Astrocyte (in vitro differentiated cells and primary cell): ENCODE measurements at regions not wholly inside any gene's neighbourhood (a gene's known extent, or its start where the extent isn't known, plus 50 kb on each side); places are given as distances from the start of the nearest gene placed in this dataset.

ENCODE experiments used
- CTCF ChIP-seq: IDR thresholded peaks from 2 replicates; pipeline ENCODE4 v1.5.1; 2011; ENCODE audit warnings: low read depth, mild to moderate bottlenecking, inconsistent platforms, low read length, moderate library complexity; ENCODE audit not compliant: insufficient read depth
- EZH2 ChIP-seq: IDR thresholded peaks from 2 replicates; pipeline ENCODE4 v1.6.1; 2012; ENCODE audit warnings: mild to moderate bottlenecking, low read length, inconsistent platforms; ENCODE audit not compliant: insufficient read depth

DNA sequence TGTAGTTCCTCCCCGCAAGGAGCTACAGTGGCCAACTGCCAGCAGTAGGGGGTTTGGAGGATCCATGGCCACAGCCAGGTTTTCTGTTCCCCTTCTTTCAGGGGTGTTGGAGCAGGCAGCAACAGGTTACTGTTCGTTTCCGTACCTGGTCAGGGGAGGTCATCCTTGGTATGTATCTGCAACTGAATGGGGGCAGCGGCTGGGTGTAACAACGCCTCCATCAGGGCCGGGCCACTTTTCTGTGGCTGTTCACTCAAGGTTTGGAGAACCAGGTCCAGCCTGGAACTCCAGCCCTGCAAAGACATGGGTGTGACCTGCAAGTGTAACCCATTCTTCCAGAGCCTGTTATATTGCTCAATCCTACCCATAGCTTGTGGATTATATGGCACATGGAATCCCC is 732.3 kb upstream of the MIR17HG start:
- TF ChIP-seq CTCF (no peak), EZH2 (no peak)
